Smooth muscle cell (in vitro differentiated cells): ENCODE measurements at regions not wholly inside any gene's neighbourhood (a gene's known extent, or its start where the extent isn't known, plus 50 kb on each side); places are given as distances from the start of the nearest gene placed in this dataset.
A peak's percentile ranks its signal among the peaks of the same experiment; 100 is the strongest.

Experiments
- DNase-seq: peaks from one replicate; lab custom pipeline; 2025; ENCODE audit not compliant: unreplicated experiment; lab: John Stamatoyannopoulos, UW
- H2AFZ ChIP-seq: fragments of 200-600 bp; sonication (generic); 2 replicates; pipeline ENCODE4 v1.6.0; 2016; ENCODE audit warnings: antibody characterized with exemption, low read depth, mild to moderate bottlenecking
- H3F3A ChIP-seq: fragments of 200-600 bp; sonication (generic); 2 replicates; pipeline ENCODE4 v1.6.0; 2017; ENCODE audit warnings: antibody characterized with exemption, low read depth
- H3K27ac ChIP-seq: fragments of 200-600 bp; sonication (generic); 2 replicates; pipeline ENCODE4 v1.5.1; 2016; ENCODE audit warnings: low read depth, mild to moderate bottlenecking
- H3K27me3 ChIP-seq: fragments of 200-600 bp; sonication (generic); 2 replicates; pipeline ENCODE4 v1.6.1; 2016; ENCODE audit warnings: low read depth, mild to moderate bottlenecking
- H3K36me3 ChIP-seq: fragments of 200-600 bp; sonication (generic); 2 replicates; pipeline ENCODE4 v1.5.1; 2016; ENCODE audit warnings: low read depth
- H3K4me1 ChIP-seq: fragments of 200-600 bp; sonication (generic); 2 replicates; pipeline ENCODE4 v1.5.1; 2016; ENCODE audit warnings: low read depth
- H3K4me2 ChIP-seq: fragments of 200-600 bp; sonication (generic); 2 replicates; pipeline ENCODE4 v1.6.0; 2016; ENCODE audit warnings: mild to moderate bottlenecking
- H3K4me3 ChIP-seq: fragments of 200-600 bp; sonication (generic); 2 replicates; pipeline ENCODE4 v1.5.1; 2016; ENCODE audit warnings: mild to moderate bottlenecking
- H3K79me2 ChIP-seq: fragments of 200-600 bp; sonication (generic); 2 replicates; pipeline ENCODE4 v1.6.0; 2016; ENCODE audit warnings: low read depth, mild to moderate bottlenecking
- H3K9ac ChIP-seq: fragments of 200-600 bp; sonication (generic); 2 replicates; pipeline ENCODE4 v1.6.0; 2016; ENCODE audit warnings: low read depth
- H3K9me3 ChIP-seq: fragments of 200-600 bp; sonication (generic); replicated peaks from 2 replicates; pipeline ENCODE4 v1.5.1; 2016; ENCODE audit warnings: low read depth
- H4K20me1 ChIP-seq: fragments of 200-600 bp; sonication (generic); 2 replicates; pipeline ENCODE4 v1.6.0; 2016; ENCODE audit warnings: low read depth
- CTCF ChIP-seq: fragments of 200-600 bp; sonication (generic); IDR thresholded peaks from 2 replicates; pipeline ENCODE4 v1.5.1; 2017; ENCODE audit warnings: borderline replicate concordance, mild to moderate bottlenecking, antibody characterized with exemption; ENCODE audit not compliant: insufficient read depth, poor library complexity, severe bottlenecking
- WGBS: methylation state at CpG from one replicate; pipeline ENCODE4 v1.1.7; 2016; ENCODE audit warnings: low lambda C conversion rate; 5-methylcytosine and 5-hydroxymethylcytosine counted together

GRCh38 chr13:104314926-104315535, 1248.8 kb upstream of the SLC10A2 start:
- no peak for DNase-seq
- Histone ChIP-seq H3K36me3 (no peaks in the 10 kb centered on the region), H3K79me2 (no peaks in the 10 kb centered on the region), H3F3A (no peaks in the 10 kb centered on the region), H2AFZ (no peak overlapping the region), H3K27ac (peak overlapping the region; percentile 23), H3K4me2 (no peak overlapping the region), H3K4me1 (no peaks in the 10 kb centered on the region), H4K20me1 (no peaks in the 10 kb centered on the region), H3K27me3 (no peaks in the 10 kb centered on the region), H3K9ac (no peak overlapping the region), H3K4me3 (no peak overlapping the region), H3K9me3 (no peaks in the 10 kb centered on the region)
- WGBS: 95% methylated on average over 3 of the region's 3 CpGs
- no peak for TF ChIP-seq CTCF

DNA sequence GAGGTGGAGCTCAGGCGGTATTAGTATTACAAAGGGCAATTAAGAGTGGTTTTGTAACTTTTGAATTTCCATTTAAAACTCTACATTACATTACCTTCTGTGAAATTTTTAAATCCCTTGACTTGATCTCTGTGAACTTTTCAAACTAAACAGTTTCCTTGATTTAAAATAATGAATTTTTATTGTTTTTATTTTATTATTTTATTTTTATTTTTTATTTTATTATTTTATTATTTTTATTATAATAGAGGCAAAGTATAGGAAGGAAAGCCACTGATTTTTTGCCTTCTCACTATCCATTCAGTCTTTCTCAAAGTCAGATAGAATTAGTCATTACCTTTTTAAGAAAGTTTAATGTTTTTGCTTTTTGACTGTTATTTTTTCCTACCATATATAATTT, 1248.1 kb upstream of the SLC10A2 start:
- Histone ChIP-seq H2AFZ (no peak overlapping the region), H3K9ac (no peak overlapping the region), H4K20me1 (no peaks in the 10 kb centered on the region), H3K79me2 (no peaks in the 10 kb centered on the region), H3K9me3 (no peaks in the 10 kb centered on the region), H3K27ac (no peak overlapping the region), H3K36me3 (no peaks in the 10 kb centered on the region), H3K4me3 (no peak overlapping the region), H3K27me3 (no peaks in the 10 kb centered on the region), H3K4me1 (no peaks in the 10 kb centered on the region), H3F3A (no peaks in the 10 kb centered on the region), H3K4me2 (no peak overlapping the region)
- TF ChIP-seq CTCF: no peak
- WGBS: 84% methylated on average over 1 of the region's 1 CpG
- no peak for DNase-seq

DNA sequence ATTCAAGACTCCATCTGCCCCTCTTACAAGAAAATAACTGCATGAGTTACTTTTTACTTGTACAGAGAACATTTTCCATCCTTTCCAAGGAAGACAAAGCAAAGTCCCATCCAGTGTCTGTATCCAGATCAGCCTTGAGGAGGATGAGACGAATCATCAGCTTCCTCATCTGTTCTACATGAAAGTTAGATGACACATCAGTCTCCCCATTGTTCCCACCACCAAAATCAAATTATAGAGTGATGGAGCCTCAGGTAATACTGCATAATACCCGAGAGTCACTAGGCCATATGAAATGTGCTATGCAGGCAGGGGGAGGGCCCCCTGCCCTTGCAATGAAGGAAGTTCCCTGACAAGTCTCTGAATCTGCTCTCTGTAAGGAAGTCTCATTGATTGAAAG, 1244.6 kb upstream of the SLC10A2 start:
- H3K9ac ChIP-seq: no peak overlapping the region
- H4K20me1 ChIP-seq: no peaks in the 10 kb centered on the region
- peaks cover 6% of the 10 kb centered on the region for H3K27me3 ChIP-seq
- no peak for DNase-seq
- no peak overlapping the region for H2AFZ ChIP-seq
- H3K36me3 ChIP-seq: no peaks in the 10 kb centered on the region
- no peaks in the 10 kb centered on the region for H3K4me1 ChIP-seq
- H3K27ac ChIP-seq: no peak overlapping the region
- WGBS: 86% methylated on average over 2 of the region's 2 CpGs
- no peak overlapping the region for H3K4me3 ChIP-seq
- no peaks in the 10 kb centered on the region for H3F3A ChIP-seq
- H3K79me2 ChIP-seq: no peaks in the 10 kb centered on the region
- no peak for TF ChIP-seq CTCF
- no peaks in the 10 kb centered on the region for H3K9me3 ChIP-seq
- H3K4me2 ChIP-seq: no peak overlapping the region

DNA sequence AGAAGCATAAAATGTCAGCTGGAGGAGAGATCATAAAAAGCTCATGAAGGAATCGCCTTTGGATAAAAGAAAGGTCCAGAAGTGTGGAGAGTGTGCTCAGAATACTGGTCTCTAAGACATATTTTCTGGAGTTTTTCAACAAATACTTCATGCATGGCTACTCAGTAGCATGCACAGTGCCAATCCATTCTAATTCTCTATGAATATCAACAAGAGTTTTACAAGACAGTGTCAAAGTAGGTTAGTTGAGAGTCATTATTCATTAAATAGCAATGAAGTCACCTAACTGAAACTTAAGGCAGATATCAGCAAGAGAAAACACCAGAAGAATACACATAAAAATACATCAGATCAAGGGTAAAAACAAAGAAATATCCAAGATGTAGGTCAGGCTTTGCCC, 1243.2 kb upstream of the SLC10A2 start:
- no peaks in the 10 kb centered on the region for H3K9me3 ChIP-seq
- WGBS: 88% methylated on average over 1 of the region's 1 CpG
- H4K20me1 ChIP-seq: no peaks in the 10 kb centered on the region
- H3K9ac ChIP-seq: no peak overlapping the region
- H3K27me3 ChIP-seq: peaks cover 6% of the 10 kb centered on the region
- no peaks in the 10 kb centered on the region for H3K79me2 ChIP-seq
- no peaks in the 10 kb centered on the region for H3K4me1 ChIP-seq
- H3F3A ChIP-seq: no peaks in the 10 kb centered on the region
- no peak for DNase-seq
- H2AFZ ChIP-seq: no peak overlapping the region
- TF ChIP-seq CTCF: no peak
- no peaks in the 10 kb centered on the region for H3K36me3 ChIP-seq
- no peak overlapping the region for H3K27ac ChIP-seq
- no peak overlapping the region for H3K4me2 ChIP-seq
- H3K4me3 ChIP-seq: no peak overlapping the region
